ENCODE measurements at regions not wholly inside any gene's neighbourhood (a gene's known extent, or its start where the extent isn't known, plus 50 kb on each side); places are given as distances from the start of the nearest gene placed in this dataset.

DNA sequence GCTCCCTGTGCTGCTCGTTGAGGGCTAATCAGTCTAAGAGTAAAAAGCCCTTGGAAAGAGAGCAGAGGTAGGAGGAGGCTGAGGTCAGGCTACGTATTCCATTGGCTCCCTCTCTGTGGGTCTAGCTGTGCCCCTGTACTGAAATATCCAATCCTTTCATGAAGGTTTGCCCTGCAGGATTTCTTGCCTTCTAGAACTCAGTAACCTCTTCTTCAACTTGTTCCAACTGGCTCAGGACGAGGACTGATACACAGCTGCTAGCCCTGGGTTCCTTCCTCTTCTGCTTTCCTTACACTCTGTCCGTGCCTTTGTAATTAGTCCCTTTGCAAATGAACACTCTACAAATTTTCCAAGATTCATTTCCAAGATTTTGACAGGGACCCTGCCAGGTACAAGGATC is 560.5 kb downstream of the ACTR3B start:
- no peaks in the 10 kb centered on the region for H3K4me1 ChIP-seq (ENCODE audit: insufficient read depth, low read length)
- no peak for DNase-seq (ENCODE audit: low spot score)
- CTCF ChIA-PET (ENCODE audit: low intra/inter-chr PET ratio, low total read pairs), result no interaction called here
- FAIRE-seq, result no peak
- H3K36me3 ChIP-seq (replicated peaks in 1 of 2; ENCODE audit: control insufficient read depth in 1 of 2, insufficient read depth in 2 of 2, low read length in 2 of 2), result no peaks in the 10 kb centered on the region
- no peak for ATAC-seq
- no peak overlapping the region for H2AFZ ChIP-seq (ENCODE audit: low read length)
- TF ChIP-seq ZNF879 (CRISPR knock-in tag; IDR thresholded peaks at IDR 0.05), result no peak
- no peak for TF ChIP-seq GABPA (IDR thresholded peaks at IDR 0.05; ENCODE audit: low read depth, low read length)
- TF ChIP-seq GABPA (CRISPR knock-in tag; IDR thresholded peaks at IDR 0.05; ENCODE audit: low read depth), result no peak
- TF ChIP-seq KAT8 (CRISPR knock-in tag; IDR thresholded peaks at IDR 0.05), result no peak
- TF ChIP-seq CC2D1A (CRISPR knock-in tag; IDR thresholded peaks at IDR 0.05), result no peak
- TF ChIP-seq, protein P1, sequence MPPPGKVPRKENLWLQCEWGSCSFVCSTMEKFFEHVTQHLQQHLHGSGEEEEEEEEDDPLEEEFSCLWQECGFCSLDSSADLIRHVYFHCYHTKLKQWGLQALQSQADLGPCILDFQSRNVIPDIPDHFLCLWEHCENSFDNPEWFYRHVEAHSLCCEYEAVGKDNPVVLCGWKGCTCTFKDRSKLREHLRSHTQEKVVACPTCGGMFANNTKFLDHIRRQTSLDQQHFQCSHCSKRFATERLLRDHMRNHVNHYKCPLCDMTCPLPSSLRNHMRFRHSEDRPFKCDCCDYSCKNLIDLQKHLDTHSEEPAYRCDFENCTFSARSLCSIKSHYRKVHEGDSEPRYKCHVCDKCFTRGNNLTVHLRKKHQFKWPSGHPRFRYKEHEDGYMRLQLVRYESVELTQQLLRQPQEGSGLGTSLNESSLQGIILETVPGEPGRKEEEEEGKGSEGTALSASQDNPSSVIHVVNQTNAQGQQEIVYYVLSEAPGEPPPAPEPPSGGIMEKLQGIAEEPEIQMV (CRISPR knock-in tag; IDR thresholded peaks at IDR 0.05; ENCODE audit: low read depth), result no peak
- TF ChIP-seq ZNF253 (CRISPR knock-in tag; IDR thresholded peaks at IDR 0.05; ENCODE audit: borderline replicate concordance), result no peak
- no peak for TF ChIP-seq ZNF251 (CRISPR knock-in tag; IDR thresholded peaks at IDR 0.05)
- TF ChIP-seq, protein P2, sequence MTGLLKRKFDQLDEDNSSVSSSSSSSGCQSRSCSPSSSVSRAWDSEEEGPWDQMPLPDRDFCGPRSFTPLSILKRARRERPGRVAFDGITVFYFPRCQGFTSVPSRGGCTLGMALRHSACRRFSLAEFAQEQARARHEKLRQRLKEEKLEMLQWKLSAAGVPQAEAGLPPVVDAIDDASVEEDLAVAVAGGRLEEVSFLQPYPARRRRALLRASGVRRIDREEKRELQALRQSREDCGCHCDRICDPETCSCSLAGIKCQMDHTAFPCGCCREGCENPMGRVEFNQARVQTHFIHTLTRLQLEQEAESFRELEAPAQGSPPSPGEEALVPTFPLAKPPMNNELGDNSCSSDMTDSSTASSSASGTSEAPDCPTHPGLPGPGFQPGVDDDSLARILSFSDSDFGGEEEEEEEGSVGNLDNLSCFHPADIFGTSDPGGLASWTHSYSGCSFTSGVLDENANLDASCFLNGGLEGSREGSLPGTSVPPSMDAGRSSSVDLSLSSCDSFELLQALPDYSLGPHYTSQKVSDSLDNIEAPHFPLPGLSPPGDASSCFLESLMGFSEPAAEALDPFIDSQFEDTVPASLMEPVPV (CRISPR knock-in tag; IDR thresholded peaks at IDR 0.05), result no peak
- TF ChIP-seq MEIS1 (CRISPR knock-in tag; IDR thresholded peaks at IDR 0.05; ENCODE audit: borderline replicate concordance), result no peak
- TF ChIP-seq, protein P3, sequence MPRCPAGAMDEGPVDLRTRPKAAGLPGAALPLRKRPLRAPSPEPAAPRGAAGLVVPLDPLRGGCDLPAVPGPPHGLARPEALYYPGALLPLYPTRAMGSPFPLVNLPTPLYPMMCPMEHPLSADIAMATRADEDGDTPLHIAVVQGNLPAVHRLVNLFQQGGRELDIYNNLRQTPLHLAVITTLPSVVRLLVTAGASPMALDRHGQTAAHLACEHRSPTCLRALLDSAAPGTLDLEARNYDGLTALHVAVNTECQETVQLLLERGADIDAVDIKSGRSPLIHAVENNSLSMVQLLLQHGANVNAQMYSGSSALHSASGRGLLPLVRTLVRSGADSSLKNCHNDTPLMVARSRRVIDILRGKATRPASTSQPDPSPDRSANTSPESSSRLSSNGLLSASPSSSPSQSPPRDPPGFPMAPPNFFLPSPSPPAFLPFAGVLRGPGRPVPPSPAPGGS (CRISPR knock-in tag; IDR thresholded peaks at IDR 0.05), result no peak
- no peak for TF ChIP-seq NFKB2 (CRISPR knock-in tag; IDR thresholded peaks at IDR 0.05; ENCODE audit: borderline replicate concordance)
- TF ChIP-seq, protein P4, sequence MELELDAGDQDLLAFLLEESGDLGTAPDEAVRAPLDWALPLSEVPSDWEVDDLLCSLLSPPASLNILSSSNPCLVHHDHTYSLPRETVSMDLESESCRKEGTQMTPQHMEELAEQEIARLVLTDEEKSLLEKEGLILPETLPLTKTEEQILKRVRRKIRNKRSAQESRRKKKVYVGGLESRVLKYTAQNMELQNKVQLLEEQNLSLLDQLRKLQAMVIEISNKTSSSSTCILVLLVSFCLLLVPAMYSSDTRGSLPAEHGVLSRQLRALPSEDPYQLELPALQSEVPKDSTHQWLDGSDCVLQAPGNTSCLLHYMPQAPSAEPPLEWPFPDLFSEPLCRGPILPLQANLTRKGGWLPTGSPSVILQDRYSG (CRISPR knock-in tag; IDR thresholded peaks at IDR 0.05), result no peak
- no peak for TF ChIP-seq ZBTB8A (CRISPR knock-in tag; IDR thresholded peaks at IDR 0.05; ENCODE audit: borderline replicate concordance, low read depth)
- no peak for TF ChIP-seq ZNF24 (IDR thresholded peaks at IDR 0.05)
- TF ChIP-seq U2AF1 (optimal IDR thresholded peaks at IDR 0.05; ENCODE audit: low read depth, low read length), result no peak
- no peak for TF ChIP-seq SRSF1 (optimal IDR thresholded peaks at IDR 0.05; ENCODE audit: low read depth, low read length)
- no peak for TF ChIP-seq SPEN (CRISPR knock-in tag; IDR thresholded peaks at IDR 0.05; ENCODE audit: low read depth)
- TF ChIP-seq NCOA1 (CRISPR knock-in tag; IDR thresholded peaks at IDR 0.05), result no peak
- TF ChIP-seq HNRNPK (IDR thresholded peaks at IDR 0.05; ENCODE audit: low read depth, low read length, poor library complexity, severe bottlenecking), result no peak
- no peak for TF ChIP-seq ZNF451 (CRISPR knock-in tag; IDR thresholded peaks at IDR 0.05)
- intact Hi-C loops (cut with micrococcal nuclease; ENCODE audit: unreplicated experiment) (no loop called here), in situ Hi-C loops (cut with HindIII; ENCODE audit: extremely low pct_ligation_motif_present, low pct_unique_long_range_greater_than_20kb) (no loop called here)
- no peaks in the 10 kb centered on the region for H4K20me1 ChIP-seq (ENCODE audit: insufficient read depth, low read length)
- no peaks in the 10 kb centered on the region for H3K9me3 ChIP-seq (ENCODE audit: low read length)
- BruUV-seq (replicated peaks), result no TSS peak
- H3K27ac ChIP-seq (ENCODE audit: extremely low read length, insufficient read depth, low read length), result no peak overlapping the region
- 5% methylated on average over 4 of the region's 4 CpGs for WGBS (ENCODE audit: low lambda C conversion rate)
- H3K9ac ChIP-seq (ENCODE audit: insufficient read depth, low read depth, low read length), result no peak overlapping the region
- POLR2A ChIA-PET, result no interaction called here
- no peaks in the 10 kb centered on the region for H3K79me2 ChIP-seq (ENCODE audit: insufficient read depth, low read length)
- no peak overlapping the region for H3K4me2 ChIP-seq (ENCODE audit: low read depth, low read length)
- H3K27me3 ChIP-seq (ENCODE audit: control insufficient read depth in 1 of 2, insufficient read depth in 2 of 2, low read length in 2 of 2), result no peaks in the 10 kb centered on the region
- H3K4me3 ChIP-seq (replicated peaks in 1 of 3; ENCODE audit: insufficient read depth in 1 of 3, low read depth in 2 of 3, low read length in 3 of 3), result no peak overlapping the region
